ENCODE measurements at regions not wholly inside any gene's neighbourhood (a gene's known extent, or its start where the extent isn't known, plus 50 kb on each side); places are given as distances from the start of the nearest gene placed in this dataset.

GRCh38 chr7:32406386-32406785 lies 83.8 kb downstream of the LSM5 start:
- DNase-seq (ENCODE audit: low read depth), result no peak
- no peak overlapping the region for H3K4me3 ChIP-seq (ENCODE audit: low read depth, low read length)
- TF ChIP-seq, protein P1, sequence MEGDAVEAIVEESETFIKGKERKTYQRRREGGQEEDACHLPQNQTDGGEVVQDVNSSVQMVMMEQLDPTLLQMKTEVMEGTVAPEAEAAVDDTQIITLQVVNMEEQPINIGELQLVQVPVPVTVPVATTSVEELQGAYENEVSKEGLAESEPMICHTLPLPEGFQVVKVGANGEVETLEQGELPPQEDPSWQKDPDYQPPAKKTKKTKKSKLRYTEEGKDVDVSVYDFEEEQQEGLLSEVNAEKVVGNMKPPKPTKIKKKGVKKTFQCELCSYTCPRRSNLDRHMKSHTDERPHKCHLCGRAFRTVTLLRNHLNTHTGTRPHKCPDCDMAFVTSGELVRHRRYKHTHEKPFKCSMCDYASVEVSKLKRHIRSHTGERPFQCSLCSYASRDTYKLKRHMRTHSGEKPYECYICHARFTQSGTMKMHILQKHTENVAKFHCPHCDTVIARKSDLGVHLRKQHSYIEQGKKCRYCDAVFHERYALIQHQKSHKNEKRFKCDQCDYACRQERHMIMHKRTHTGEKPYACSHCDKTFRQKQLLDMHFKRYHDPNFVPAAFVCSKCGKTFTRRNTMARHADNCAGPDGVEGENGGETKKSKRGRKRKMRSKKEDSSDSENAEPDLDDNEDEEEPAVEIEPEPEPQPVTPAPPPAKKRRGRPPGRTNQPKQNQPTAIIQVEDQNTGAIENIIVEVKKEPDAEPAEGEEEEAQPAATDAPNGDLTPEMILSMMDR (IDR thresholded peaks at IDR 0.05; ENCODE audit: control insufficient read depth, extremely low read depth, insufficient read depth), result no peak

GRCh38 chr7:32403463-32404229 lies 86.5 kb downstream of the LSM5 start:
- H3K4me3 ChIP-seq (ENCODE audit: low read depth, low read length), result no peak overlapping the region
- TF ChIP-seq, protein P1 (IDR thresholded peaks at IDR 0.05; ENCODE audit: control insufficient read depth, extremely low read depth, insufficient read depth), result no peak
- no peak for DNase-seq (ENCODE audit: low read depth)

GRCh38 chr7:32400676-32401075 lies 89.5 kb downstream of the LSM5 start:
- no peak overlapping the region for H3K4me3 ChIP-seq (ENCODE audit: low read depth, low read length)
- TF ChIP-seq, protein P1 (IDR thresholded peaks at IDR 0.05; ENCODE audit: control insufficient read depth, extremely low read depth, insufficient read depth), result no peak
- DNase-seq (ENCODE audit: low read depth), result no peak

DNA sequence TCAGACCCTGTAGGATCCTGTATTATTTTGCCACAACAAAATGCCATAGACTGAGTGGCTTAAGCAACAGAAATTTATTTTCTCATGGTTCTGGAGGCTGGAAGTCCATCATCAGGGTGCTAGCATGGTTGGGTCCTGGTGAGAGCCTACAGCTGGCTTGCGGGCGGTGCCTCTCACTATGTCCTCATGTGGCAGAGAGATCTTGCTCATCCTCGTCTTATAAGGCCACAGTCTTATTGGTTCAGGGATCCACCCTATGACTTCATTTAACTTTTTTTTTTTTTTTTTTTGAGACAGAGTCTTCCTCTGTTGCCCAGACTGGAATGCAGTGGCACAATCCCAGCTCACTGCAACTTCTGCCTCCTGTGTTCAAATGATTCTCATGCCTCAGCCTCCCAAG lies 90.9 kb downstream of the LSM5 start:
- no peak for DNase-seq (ENCODE audit: low read depth)
- no peak overlapping the region for H3K4me3 ChIP-seq (ENCODE audit: low read depth, low read length)
- TF ChIP-seq, protein P1 (IDR thresholded peaks at IDR 0.05; ENCODE audit: control insufficient read depth, extremely low read depth, insufficient read depth), result no peak

DNA sequence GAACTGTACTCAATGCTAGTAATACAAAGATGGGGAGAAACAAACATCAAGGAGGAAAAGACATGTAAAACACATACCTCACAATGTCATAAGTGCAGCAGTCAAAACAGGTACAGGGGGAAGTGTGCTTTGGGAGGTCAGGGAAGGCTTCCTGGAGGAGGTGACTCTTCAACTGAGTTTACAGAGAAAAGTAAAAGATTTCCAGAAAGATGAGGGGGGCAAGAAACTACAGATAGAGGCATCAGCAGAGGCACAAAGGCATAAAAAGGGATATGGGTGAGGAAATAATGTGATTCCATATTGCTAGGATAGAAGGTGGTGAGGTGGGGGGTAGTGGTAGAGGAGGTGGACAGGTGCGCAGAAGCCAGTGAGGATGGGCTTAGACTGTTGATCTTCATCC lies 95.0 kb downstream of the LSM5 start:
- DNase-seq (ENCODE audit: low read depth), result no peak
- TF ChIP-seq, protein P1 (IDR thresholded peaks at IDR 0.05; ENCODE audit: control insufficient read depth, extremely low read depth, insufficient read depth), result no peak
- no peak overlapping the region for H3K4me3 ChIP-seq (ENCODE audit: low read depth, low read length)

DNA sequence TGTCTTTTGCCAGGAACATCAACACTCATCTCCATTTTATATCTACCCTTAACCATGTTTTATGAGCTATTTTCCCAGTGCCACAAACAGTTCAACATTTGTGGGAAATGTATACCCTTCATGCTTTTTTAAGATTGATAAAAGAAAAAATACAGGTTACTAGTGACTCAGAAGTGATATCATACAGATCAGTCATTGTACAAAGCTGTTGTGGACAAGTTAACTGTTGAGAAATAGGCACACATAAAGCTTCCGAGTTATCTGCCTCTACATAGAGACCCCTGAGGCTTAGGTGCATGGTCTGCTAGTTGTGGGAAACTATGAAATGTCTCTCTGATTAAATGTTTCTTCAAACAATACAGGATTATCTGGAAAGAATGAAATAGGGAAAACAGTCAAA lies 96.3 kb downstream of the LSM5 start:
- H3K4me3 ChIP-seq (ENCODE audit: low read depth, low read length), result no peak overlapping the region
- DNase-seq (ENCODE audit: low read depth), result no peak
- TF ChIP-seq, protein P1 (IDR thresholded peaks at IDR 0.05; ENCODE audit: control insufficient read depth, extremely low read depth, insufficient read depth), result no peak

- TF ChIP-seq, protein P1 (IDR thresholded peaks at IDR 0.05; ENCODE audit: control insufficient read depth, extremely low read depth, insufficient read depth), result no peak
- no peak for DNase-seq (ENCODE audit: low read depth)
- H3K4me3 ChIP-seq (ENCODE audit: low read depth, low read length), result no peak overlapping the region
Observed at GRCh38 chr7:32390210-32390609, 100.0 kb downstream of the LSM5 start.
